HG03097 (cell line): ENCODE measurements at regions not wholly inside any gene's neighbourhood (a gene's known extent, or its start where the extent isn't known, plus 50 kb on each side); places are given as distances from the start of the nearest gene placed in this dataset.

Experiments
- ATAC-seq: cut with Tn5 transposase; IDR thresholded peaks from one replicate; pipeline ENCODE4 v1.9.1; 2021; ENCODE audit not compliant: unreplicated experiment, low FRiP score

DNA sequence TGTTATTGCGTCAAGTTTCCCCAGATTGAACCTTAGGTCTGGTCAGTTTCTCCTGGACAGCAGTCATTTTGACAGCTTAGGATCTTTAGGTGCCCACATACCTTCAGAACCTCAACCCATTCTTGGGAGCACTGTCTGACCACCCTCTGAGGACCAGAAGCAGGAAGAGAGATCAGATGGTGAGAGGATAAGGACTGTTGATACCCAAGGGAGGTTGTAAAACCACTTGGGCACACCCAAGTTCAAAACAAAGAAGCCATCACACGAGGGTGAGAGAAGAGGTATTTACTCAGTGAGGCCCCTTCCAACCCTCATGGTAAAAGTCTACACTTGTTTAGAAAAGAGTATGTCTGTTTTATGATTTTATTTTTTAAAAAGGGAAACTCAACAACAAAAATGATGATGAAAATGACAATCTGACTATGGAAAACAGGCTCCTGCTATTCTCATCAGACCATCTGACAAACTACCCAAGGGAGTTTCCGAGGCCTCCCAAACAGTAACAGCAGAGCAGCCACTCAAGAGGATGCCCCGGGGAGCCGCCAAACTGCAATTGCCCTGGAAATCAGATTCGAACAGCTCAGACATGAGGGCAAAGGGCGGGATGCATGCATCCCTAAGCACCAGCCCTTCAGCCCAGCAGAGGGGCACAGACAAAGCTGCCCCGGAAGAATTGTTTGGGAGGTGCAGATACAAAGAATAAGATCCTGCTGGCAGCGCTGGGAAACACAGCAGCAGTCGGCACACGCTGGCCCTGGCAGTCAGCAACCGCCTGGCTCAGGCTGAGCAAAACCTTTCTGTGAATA, 162.6 kb upstream of the PLEKHG7 start:
- ATAC-seq: peak; percentile 37

- no peak for ATAC-seq
Measured at GRCh38 chr12:92539110-92539749, 163.6 kb upstream of the PLEKHG7 start.

- ATAC-seq: no peak
Measured at GRCh38 chr12:92537290-92537960, 165.4 kb upstream of the PLEKHG7 start.

- ATAC-seq: no peak
Measured at GRCh38 chr12:92535961-92536360, 166.8 kb upstream of the PLEKHG7 start.

- ATAC-seq: no peak
Measured at GRCh38 chr12:92533280-92533890, 169.4 kb upstream of the PLEKHG7 start.

DNA sequence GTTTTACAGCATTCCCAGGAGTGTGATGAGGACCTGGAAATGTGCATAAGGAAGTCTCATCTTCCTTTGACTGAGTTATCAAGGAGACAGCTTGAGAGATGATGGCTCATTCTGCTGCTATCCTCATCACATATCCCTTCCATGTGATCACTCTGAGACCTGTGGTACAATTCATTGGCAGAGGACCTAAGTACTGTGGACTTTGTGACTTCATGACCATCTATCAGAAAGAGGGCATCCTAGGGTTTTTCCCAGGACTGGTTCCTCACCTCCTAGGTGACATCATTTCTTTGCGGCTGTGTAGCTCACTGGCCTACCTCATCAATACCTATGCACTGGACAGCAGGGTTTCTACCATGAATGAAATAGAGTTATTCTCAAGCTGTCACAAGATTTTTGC, 172.1 kb upstream of the PLEKHG7 start:
- no peak for ATAC-seq

- no peak for ATAC-seq
Measured at GRCh38 chr12:92529944-92530343, 172.8 kb upstream of the PLEKHG7 start.

DNA sequence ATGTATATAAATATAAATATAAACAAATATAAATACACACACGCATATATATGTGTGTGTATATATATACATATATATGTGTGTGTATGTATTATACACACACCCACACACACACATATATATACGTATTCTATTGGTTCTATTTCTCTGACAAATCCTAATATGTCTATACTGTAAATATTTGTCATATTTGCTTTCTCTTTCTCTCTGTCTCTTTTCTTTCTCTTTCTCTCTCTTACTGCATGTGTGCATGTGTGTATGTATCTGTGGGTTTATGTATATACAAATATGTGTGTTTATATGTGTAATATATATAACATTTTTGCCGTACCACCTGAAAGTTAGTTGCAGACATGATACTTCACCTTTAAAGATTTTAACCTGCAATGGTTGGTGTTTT, 174.2 kb upstream of the PLEKHG7 start:
- no peak for ATAC-seq

GRCh38 chr12:92528097-92528496, 174.7 kb upstream of the PLEKHG7 start:
- no peak for ATAC-seq

DNA sequence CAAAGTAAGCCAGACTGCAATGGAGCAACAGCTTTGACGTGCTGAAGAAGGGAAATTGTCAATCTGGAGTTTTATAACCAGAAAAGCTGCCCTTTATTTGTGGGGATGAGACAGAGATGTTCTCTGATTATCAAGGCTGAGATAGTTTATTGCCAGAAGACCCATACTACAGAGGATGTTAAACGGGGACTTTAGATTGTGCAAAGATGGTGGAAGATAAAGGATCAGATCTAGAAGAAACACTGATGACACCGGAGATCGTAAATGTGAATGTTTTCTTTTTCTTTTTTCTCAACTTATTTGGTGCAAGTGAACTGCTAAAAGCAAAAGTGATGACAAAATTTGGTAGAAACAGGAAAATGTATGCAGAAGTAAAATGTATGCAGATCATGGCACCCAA, 178.3 kb upstream of the PLEKHG7 start:
- ATAC-seq: no peak

- no peak for ATAC-seq
Measured at GRCh38 chr12:92520511-92520910, 182.3 kb upstream of the PLEKHG7 start.

- ATAC-seq: no peak
Measured at GRCh38 chr12:92519284-92519683, 183.5 kb upstream of the PLEKHG7 start.

DNA sequence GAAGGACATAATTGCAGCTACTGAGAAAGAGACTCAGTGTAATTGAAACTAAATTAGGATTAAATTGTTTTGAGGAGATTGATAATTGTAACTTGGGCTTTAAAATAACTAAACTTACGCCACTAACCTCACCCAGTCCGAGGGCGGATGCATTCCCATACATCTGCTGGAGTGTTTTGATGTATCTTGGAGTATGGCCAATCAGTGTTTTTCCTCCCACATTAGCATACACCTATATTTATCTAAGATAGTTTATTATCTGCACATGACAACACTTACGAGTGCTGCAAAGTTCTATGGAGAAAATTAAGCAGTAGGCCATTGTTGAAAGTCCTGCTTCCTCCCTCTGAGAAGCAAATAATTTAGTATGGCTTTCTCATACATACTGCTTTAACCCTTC, 184.7 kb upstream of the PLEKHG7 start:
- ATAC-seq: no peak

DNA sequence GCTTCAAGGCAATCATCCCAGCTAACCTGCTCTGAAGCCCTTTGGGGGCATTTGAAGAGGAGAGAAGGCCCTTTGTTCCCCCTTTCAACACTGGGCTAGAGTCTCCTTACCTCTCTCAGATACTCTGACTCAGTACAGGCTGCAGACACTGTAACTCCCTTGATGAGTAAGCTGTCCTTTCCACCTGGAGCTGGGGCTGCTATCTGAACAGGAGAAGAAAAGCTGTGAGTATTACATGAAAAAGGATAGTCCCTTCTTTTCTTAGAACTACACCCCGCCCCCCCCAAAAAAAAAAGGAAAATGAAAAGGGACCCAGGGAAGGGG, 186.6 kb upstream of the PLEKHG7 start:
- no peak for ATAC-seq

DNA sequence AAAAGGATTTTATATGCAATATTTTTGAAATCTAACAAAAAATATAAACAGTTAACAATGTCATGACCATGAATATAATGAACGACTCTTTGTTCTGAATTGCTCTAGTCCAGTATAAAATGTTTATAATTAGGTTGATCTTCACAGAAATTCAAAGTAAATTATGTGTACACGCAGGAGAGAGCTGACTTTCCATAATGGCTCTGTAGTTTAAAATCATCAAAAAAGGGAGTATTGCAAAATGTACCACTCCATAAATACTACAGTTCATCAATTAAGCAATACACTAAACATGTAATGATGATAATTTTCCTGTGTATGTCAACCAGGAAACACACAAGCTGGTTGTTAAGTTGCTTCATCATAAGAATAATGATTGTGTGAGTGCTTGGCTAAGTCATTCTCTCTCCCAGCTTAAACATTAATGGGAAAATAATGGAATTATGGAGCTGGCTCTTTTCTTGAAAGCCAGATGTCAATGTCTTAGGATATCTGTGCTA, 189.5 kb upstream of the PLEKHG7 start:
- no peak for ATAC-seq

DNA sequence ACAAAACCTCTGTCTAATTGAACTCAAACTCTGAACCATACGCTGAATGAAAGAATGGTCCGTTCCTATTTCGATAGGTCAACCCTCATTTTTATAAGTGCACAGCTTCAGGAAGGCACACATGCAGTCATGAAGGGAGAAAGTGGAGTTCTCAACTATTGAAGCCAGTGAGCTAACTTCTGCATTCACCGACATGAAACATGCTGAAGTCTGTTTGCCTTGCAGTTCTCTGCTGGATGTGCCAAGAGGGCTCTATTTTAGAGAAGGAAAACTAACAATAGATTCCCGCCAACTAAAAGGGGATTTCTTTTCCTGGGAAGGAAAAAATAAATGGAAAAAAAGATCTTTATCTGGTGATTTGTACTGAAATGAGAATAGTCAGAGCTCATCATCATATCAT, 191.0 kb upstream of the PLEKHG7 start:
- no peak for ATAC-seq

DNA sequence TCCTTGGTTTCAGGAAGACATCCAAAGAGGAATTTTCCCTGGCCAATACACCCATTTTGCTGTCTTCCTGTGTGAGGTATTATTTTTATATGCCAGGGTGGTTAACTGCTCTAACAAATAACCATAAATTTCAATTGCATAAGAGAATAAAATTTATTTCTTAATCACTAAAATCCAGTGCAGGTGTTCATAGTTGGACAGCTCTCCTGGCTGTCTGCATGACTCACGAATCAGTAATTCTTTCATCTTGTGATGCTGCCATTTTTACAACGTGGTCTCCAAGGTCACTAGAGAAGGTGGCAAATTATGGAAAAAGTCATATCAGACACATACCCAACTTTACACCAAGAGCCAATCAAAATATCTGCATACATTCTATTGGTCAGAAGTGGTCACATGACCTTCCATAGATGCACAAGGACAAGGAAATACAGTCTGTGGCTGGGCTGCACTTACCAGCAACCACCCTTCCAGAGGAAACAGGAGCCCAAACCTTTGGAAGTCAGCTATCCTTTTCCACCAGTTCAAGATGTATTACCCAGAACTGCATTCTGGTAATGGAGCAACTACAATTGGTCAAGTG, 193.5 kb upstream of the PLEKHG7 start:
- ATAC-seq: no peak

GRCh38 chr12:92506891-92507290, 195.9 kb upstream of the PLEKHG7 start:
- no peak for ATAC-seq

DNA sequence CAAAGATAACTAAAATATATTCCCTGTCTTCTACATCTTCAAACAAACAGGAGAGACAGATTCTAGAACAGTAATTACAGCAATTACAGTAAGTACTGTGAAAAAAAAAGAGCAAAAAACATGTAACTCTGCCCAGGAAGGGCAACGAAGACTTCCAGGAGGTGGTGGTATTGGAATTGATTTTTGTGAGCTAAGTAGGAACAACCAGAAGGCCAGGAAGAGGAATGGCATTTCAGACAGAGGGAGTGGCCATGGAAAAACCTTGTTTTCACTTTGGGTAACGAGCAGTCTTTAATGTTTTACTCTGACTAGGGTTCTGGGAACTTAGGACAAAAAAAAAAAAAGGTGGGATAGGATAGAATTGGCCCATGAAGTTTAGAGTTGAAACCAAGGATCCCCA, 196.3 kb upstream of the PLEKHG7 start:
- no peak for ATAC-seq

- ATAC-seq: no peak
Measured at GRCh38 chr12:92505254-92506231, 197.2 kb upstream of the PLEKHG7 start.
